Vagina (tissue), 2 donors: ENCODE measurements at regions not wholly inside any gene's neighbourhood (a gene's known extent, or its start where the extent isn't known, plus 50 kb on each side); places are given as distances from the start of the nearest gene placed in this dataset.

ENCODE experiments used
- CTCF ChIP-seq, 3 experiments: fragments of 450-650 bp in 2 of 3; fragments of 200-600 bp in 1 of 3; sonication (generic) in 1 of 3; IDR thresholded peaks; one replicate each; pipeline ENCODE4 v1.5.1; 2017 to 2019; ENCODE audit warnings: antibody characterized with exemption in 3 of 3, mild to moderate bottlenecking in 2 of 3, moderate library complexity in 2 of 3
- POLR2AphosphoS5 ChIP-seq, 2 donors: sonication (generic); formaldehyde crosslinking; IDR thresholded peaks; one replicate each; pipeline ENCODE4 v1.9.0; 2017; ENCODE audit warnings: antibody characterized with exemption in 2 of 2, mild to moderate bottlenecking in 2 of 2, low read depth in 1 of 2; ENCODE audit not compliant: insufficient read depth in 1 of 2

- TF ChIP-seq CTCF (IDR thresholded peaks at IDR 0.05), result no peak
- no peak for TF ChIP-seq POLR2AphosphoS5 (IDR thresholded peaks at IDR 0.05; ENCODE audit: insufficient read depth in 1 of 2, low read depth in 1 of 2)
Measured at GRCh38 chr17:33753452-33753851, 460.4 kb upstream of the ASIC2 start.
